RPMI7951 (cell line): ENCODE measurements at regions not wholly inside any gene's neighbourhood (a gene's known extent, or its start where the extent isn't known, plus 50 kb on each side); places are given as distances from the start of the nearest gene placed in this dataset.
A peak's percentile ranks its signal among the peaks of the same experiment; 100 is the strongest.

Experiments
- DNase-seq: peaks from one replicate; pipeline ENCODE4 v3.0.0-alpha.2; 2012; ENCODE audit warnings: low read depth

DNA sequence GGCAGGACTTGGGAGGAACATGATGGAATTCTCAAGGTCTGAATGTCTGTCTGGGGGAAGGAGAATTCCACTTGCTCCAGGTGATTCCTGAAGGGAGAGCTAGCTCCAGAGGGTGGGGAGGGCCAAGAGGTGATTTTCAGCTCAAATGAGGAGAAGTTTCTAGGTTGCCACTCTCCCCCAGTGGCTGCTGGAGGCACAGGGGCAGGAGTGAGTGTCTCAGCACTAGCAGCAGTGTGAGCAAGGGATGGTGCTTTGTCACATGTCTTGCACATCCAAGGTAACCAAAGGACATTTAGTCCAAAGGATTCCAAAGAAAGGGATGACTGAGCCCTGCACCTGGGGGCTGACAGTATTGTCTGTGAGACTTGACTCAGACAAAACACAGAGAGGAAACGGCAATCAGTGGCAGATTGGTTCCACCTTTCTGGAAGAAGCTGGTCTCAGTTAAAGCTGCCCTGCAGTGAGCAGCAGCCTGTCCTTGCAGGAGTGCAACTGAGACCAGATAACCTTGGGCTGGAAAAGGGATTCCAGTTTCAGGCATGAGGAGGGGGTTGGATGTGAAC is 51.2 kb upstream of the PCBD1 start:
- DNase-seq = no peak

DNA sequence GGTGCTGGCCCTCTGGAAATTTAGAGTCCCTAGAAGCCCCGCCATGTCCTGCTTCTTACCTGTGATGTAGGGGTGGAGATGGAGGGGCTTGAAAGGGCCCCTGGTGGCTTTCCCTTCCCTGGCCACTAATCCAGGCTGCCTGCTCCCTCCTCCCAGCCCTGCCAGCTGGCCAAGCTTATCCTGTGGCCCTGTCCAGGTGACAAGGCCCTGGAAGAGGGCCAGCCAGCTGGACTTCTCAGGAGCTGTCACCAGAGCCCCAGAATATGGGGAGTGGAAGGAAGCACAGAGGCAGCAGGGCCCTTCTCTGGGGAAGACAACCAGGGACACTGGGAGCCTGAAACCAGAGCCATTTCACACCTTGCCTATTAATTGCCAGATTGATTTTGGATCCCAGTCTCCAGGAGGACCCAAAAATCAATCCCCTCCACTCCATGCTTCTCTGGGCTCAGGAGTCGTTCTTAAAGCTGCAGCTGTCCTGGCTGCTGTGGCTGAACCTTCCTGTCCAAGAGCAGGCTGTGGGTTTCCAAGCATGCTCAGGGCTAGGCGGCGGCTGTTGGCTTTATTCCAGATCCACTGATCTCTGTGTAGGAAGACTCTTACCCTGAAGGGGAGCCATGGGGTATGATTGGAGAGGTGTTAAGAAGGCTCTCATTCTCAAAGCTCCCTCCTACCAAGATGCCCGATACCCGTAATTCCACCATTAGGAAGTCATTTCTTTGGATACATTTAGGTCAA is 52.6 kb upstream of the PCBD1 start:
- peak; percentile 28 for DNase-seq

- no peak for DNase-seq
Observed at GRCh38 chr10:70942125-70942524, 53.8 kb upstream of the PCBD1 start.

GRCh38 chr10:70942725-70943124 is 54.4 kb upstream of the PCBD1 start:
- DNase-seq = no peak

- DNase-seq = no peak
Observed at GRCh38 chr10:70943249-70943648, 54.9 kb upstream of the PCBD1 start.

- no peak for DNase-seq
Observed at GRCh38 chr10:70943841-70944466, 55.6 kb upstream of the PCBD1 start.

- DNase-seq = no peak
Observed at GRCh38 chr10:70950037-70950436, 61.7 kb upstream of the PCBD1 start.

DNA sequence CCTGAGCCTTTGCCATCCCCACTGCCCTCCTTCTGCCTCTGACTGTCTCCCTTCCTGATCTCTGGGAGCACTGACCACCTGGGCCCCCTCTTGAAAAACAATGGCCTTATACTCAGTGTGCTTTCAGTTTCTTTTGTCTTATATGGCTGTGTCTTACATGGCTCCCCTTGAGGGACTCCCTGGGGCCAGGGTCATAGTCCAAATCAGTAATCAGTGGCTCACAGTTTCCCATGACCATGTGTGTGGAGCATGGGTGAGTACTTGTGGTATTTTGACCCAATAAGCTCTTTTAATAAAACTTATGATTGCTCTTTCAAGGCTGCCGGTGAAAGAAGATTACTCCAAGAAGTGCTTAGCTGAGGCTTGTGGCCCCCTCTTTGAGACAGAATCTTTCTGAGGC is 62.4 kb upstream of the PCBD1 start:
- no peak for DNase-seq

DNA sequence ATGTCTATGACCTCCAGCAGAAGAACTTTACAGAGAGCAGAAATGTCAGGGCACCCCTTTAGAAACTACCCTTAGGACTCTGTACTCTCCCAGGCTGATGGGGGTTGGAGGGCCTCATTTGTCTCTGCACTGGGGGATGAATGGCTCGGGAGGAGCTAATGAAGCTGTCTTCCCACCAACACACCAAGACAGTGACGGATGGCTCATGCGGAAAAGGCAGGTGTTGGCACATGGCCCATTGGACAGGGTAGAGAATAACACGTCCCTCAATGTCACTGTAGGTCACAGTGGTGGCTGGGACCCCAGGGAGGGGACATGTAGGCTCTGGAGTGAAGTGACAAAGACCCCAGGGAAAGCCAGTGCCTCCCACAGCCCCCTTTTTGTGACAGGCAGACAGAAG is 64.0 kb upstream of the PCBD1 start:
- no peak for DNase-seq

GRCh38 chr10:70952921-70953320 is 64.6 kb upstream of the PCBD1 start:
- DNase-seq = no peak

- no peak for DNase-seq
Observed at GRCh38 chr10:70954381-70955176, 66.2 kb upstream of the PCBD1 start.

DNA sequence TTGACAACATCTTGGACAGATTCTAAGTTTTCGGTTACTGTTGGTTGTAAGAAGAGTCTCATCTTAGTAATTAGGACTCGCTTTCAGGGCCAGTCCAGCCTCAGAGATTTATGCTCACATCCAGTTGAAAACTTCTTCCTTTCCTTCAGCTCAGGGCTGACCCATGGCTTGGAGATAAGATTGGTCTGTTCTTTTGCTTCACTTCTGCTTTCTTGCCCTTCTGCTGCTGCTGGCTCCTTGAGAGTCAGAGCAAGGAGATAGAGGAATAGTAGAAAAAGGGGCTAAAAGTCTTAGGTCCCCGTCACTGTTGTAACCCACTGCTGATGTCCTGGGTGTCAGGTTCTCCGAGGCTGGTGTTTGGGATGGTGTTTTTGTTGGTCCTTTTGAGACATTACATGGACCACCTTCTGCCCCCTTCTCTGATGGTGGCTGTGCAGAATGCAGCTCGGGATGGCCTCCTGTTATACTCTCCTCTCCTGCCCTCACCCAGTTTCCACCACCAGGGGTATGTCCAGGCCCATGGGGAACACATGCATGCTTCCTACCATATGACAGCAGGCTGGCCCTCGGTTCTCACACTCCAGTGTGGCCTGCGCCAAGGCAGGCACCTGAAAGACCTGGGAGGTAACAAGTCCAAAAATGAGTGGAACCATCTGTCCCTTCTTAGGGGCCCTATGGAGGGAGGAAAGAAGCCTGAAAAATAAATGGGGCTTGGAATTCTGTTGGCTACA is 67.8 kb upstream of the PCBD1 start:
- DNase-seq = no peak

DNA sequence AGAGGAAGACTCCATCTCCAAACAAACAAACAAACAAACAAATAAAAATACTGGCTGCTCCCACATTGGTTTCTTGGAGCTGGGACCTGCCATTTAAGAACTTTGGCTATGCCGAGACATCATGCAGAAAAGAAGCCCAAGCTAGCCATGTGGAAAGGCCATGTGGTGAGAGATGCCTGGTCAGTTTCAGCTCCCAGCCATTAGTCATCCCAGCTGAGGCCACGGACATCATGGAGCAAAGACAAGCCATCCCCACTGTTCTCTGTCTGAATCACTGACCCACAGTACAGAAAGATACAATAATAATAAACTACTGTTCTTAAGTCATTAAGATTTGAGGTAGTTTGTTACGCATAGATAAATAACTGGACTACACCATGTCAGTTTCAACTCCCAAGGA is 70.0 kb upstream of the PCBD1 start:
- peak; percentile 47 for DNase-seq

DNA sequence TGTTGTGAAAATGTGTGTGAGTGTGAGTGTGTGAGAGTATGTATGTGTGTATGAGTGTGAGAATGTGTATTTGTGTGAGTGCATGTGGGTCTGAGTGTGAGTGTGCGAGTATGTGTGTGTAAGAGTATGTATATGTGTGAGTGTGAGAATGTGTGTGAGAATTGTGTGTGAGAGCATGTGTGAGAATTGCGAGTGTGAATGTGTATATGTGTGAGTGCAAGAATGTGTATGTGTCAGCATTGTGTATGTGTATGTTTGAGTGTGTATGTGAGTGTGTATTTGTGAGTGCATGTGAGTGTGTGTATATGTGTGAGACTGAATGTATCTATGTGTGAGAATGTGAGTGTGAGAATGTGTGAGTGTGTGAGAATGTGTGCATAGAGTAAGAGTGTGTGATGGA is 72.0 kb upstream of the PCBD1 start:
- no peak for DNase-seq

DNA sequence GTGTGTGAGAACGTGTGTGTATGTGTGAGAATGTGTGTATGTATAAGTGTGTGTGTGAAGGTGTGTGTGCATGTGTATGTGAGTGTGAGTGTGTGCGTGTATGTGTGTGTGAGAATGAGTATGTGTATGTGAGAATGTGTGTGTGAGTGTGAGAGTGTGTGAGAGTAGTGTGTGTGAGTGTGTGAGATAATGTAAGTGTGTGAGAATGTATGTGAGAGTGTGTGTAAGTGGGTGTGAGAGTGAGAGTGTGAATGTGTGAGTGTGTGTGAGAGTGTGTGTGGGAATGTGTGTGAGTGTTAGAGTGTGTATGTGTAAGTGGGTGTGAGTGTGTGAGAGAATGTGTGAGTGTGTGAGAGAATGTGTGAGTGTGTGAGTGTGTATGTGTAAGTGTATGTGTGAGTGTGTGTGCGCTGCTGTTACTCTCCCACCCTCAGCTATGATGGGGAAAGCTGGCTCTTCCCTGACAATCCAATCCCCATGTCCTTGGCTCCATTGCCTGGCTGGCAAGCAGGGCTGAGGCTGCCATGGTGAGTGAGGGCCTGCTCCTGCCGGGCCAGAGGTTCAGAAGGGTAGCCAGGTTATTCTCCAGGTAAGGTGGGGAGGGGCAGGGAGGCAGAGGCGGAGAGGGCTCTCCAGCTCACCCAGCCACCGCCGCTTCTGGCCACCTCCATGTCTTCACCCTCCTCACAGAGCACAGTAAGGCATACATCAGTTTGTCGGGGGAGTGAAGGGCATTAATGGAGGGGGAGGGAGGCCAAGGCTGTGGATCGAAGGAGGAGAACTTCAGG is 72.6 kb upstream of the PCBD1 start:
- DNase-seq = no peak

- no peak for DNase-seq
Observed at GRCh38 chr10:70962686-70963085, 74.3 kb upstream of the PCBD1 start.

- DNase-seq = no peak
Observed at GRCh38 chr10:70963271-70963670, 74.9 kb upstream of the PCBD1 start.

- DNase-seq = no peak
Observed at GRCh38 chr10:70964245-70964644, 75.9 kb upstream of the PCBD1 start.

GRCh38 chr10:70964881-70965280 is 76.5 kb upstream of the PCBD1 start:
- no peak for DNase-seq

DNA sequence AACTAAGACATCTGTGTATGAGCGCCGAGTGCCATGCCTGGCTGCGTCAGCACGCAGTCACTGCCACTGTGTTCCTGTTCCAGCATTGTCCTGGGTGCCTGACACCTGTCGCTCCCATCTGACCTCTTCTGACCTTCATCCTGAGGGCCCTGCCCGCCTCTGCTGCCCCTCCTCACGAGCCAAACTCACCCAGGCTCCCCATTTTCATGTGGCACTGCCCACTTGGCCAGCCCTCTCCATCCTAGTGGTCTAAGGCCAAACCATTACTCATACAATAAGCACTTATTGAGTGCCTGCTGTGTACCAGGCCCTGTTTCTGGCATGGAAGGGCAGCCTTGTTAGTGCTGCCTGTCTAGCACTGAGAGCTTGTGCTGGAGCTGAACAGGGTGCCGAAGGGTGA is 77.2 kb upstream of the PCBD1 start:
- no peak for DNase-seq
